HG02981 (cell line): ENCODE measurements at regions not wholly inside any gene's neighbourhood (a gene's known extent, or its start where the extent isn't known, plus 50 kb on each side); places are given as distances from the start of the nearest gene placed in this dataset.

Source experiments
- ATAC-seq: cut with Tn5 transposase; IDR thresholded peaks from one replicate; pipeline ENCODE4 v1.9.1; 2021; ENCODE audit warnings: mild to moderate bottlenecking, moderate library complexity; ENCODE audit not compliant: unreplicated experiment

- no peak for ATAC-seq
Measured at GRCh38 chr7:155138204-155138603, 68.1 kb downstream of the HTR5A start.

DNA sequence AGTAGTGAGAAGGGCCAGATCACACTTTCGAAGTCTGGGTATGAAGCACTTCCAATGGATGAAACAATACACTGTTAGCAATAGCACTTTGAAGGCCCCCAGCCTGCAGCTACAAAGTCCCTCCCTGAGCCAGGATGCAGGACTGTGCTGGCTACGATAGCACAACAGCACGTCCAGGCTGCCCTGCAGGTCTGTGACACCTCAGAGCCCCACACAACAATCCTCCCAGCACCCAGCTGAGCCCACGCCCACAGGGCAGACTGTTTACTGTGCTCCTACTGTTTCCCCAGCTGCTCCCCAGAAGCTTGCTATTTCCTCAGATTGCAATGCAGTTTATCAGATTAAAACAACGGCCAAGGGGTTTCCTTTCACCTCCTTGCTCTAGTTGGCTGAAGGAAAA lies 71.4 kb downstream of the HTR5A start:
- ATAC-seq, result no peak

- ATAC-seq, result no peak
Measured at GRCh38 chr7:155143381-155143780, 73.3 kb downstream of the HTR5A start.

DNA sequence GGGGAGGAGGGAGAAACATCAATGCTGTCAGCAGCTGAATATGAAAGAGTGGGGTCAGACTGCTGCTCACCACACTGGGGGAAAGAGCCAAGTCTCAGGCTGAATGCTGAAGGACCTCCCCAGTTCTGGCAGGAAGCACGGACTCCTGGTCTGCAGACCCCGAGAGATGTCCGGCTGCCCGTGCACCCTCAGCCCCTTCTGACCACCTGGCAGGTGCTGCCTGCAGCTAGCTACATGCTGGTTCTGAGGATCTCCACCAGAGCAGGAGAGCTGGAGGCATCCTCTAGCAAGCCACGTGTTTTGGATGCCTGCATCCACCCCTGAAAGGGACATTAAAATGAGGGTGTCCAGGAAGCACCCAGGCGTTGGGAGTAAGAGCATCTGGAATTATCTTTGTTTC lies 74.2 kb downstream of the HTR5A start:
- no peak for ATAC-seq

DNA sequence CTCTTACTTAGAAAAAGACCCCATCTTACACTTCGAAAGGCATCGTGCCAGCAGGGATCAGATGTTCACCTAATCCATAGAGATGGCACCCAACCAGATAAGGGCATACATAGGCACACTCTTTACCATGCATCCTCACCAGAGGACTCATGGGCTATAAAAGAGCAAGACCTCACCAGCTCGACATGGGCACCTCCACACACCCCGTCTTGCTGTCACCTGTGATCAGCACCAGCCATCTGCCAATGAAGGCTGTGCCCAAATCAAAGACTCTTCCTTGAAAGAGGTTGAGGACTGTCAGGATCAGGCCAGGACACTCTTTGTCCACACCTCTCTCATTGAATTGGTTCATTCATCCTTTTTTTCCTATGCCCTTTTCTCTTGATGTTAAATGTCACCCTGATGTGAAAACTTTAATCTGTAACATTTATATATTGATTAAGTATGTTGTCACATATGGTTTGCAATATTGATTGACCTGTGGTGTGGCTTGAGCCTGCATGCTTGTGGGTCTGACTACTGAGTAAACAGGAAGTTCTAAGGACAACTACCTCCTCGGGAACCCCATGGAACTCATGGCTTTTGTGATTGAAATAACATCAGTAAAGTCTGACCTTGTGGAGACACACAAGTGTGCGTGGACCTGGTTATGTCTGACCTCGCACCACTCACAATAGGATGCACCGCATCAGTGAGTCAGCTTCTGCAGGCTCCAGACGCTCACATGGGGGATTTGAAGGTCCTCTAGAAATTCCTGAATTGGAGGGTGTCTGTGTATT lies 75.5 kb downstream of the HTR5A start:
- ATAC-seq, result no peak

DNA sequence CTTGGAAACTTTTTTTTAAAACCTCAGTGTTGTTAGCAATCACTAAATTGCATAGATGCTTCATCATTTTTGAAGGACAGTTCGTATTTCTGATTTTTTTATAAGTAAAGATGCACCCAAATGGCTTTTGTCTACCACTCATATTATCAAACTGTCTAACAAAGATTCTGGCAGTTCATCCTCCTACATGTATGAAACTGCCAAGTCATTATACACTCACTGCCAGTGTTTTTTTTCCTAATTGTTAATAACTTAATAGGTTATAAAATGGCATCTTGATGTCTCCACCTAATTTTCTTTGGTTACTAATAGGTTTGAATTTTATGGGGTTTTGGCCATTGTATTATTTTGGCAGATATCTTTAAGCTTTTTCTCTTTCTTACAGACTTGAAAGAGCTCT lies 77.0 kb downstream of the HTR5A start:
- ATAC-seq, result no peak

DNA sequence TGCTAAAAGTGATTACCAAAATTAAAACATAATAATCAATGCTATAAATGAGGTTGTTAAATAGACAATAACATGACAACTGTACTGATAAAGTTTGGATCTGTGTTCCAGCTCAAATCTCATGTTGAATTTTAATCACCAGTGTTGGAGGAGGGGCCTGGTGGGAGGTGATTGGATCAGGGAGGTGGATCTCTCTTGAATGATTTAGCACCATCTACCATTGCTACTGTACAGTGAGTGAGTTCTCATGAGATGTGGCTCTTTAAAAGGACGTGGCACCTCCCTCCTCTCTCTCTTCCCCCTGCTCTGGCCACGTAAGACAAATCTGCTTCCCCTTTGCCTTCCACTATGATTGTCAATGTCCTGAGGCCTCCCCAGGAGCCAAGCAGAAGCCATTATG lies 77.5 kb downstream of the HTR5A start:
- no peak for ATAC-seq

- no peak for ATAC-seq
Measured at GRCh38 chr7:155153676-155154075, 83.6 kb downstream of the HTR5A start.

DNA sequence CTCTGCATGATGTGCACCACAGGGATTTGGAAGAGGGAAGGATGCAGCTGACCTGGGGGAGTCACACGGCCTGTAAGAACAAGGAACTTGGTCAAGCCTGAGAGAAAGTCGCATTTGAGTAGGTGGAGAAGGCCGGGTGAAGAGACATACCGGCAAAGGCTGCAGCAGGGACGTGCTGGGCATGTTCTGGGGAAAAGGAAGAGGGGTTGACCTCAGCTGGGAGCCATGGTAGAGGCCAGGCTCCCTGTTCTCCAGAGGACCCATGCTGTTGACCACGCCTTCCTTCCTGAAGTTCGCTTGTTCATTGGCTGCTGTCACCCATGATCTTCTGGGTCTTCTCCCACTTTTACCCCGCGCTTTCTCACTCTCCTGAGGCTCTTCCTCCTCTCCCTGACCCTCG lies 84.5 kb downstream of the HTR5A start:
- no peak for ATAC-seq

- ATAC-seq, result no peak
Measured at GRCh38 chr7:155161690-155162089, 91.6 kb downstream of the HTR5A start.

DNA sequence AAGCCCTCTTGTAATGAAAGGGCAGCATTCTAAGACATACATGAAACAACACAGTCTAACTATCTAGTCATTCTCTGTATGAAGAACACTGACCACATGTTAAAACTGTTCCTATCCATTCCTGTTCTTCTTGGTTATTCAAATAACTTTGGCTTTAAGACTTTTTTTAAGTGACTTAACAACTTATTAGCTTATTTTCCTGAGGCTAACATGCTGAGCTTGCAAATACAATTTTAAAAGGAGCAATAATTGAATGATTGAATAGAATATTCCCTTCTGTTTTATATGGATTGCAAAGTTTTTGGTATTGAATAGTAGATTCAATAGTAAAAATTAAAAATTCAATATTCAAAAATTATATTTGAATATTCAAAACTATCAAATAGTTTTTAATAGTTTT lies 92.3 kb downstream of the HTR5A start:
- no peak for ATAC-seq

DNA sequence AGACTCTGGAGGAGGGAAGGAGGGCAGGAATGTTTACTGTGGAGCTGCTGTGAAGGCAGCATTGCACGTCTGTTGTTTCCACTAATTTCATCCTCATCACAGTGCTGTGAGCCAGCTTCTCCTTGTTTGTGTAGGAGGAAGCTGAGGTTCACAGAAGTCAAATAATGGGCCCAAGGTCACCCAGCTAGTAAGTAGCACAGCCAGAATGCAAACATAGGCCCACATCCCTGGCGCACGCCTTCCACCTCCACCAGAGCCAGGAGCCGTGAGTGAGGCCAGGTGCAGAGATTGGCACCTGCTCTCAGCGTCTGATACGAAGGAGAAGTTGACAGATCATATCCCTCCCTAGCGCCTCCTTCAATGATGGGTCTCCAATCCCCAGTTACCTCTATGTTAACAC lies 93.6 kb downstream of the HTR5A start:
- no peak for ATAC-seq

DNA sequence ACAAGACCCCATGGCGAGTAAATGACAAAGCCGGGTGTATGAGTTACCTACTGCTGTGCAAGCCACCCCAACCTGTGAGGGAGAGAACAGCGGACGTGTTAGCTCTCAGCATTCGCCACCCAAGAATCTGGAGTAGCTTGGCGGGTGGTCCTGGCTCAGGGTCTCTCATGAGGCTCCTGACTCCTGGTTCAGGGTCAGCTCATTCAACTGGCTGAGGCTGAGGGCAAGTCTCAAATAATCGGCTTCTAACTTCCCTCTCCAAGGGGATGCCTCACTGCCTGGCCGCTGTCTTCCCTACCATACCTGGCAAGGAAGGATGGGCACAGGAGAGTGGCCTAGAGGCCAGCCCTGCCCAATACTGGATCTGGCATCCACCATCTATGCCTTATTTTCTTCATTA lies 94.2 kb downstream of the HTR5A start:
- no peak for ATAC-seq

- no peak for ATAC-seq
Measured at GRCh38 chr7:155166108-155166507, 96.0 kb downstream of the HTR5A start.

DNA sequence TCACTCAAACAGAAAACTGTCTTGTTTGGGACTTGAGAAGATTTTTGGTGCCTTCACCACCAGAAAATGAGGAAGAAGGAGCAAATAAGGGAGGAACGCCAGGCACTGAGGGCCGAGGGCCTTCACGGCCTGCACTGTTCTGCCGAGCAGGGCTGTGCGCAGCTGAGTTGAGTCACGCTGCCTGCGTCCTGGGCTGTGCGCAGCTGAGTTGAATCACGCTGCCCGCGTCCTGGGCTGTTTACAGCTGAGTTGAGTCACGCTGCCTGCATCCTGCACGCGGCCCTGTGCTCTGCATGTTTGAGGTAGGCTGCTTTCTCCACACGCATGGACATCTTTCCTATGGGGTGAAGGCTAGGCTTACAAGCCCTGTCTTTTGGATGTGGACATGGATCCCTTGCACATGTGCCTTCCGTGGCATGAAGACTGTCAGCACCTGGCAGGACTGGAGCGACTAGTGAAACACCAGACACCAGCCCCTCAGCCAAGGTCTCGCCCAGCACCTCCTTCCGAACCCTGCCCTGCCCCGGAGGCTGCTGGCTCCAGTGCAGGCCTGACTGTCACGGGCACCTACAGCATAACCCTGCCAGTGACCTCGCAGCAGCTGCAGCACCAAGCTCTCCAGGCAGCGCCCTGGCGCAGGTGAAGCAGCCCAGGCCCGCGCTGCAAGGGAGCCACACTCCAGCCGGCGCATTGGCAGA lies 96.7 kb downstream of the HTR5A start:
- no peak for ATAC-seq

- ATAC-seq, result no peak
Measured at GRCh38 chr7:155167706-155168365, 97.7 kb downstream of the HTR5A start.

- ATAC-seq, result no peak
Measured at GRCh38 chr7:155168597-155169480, 98.7 kb downstream of the HTR5A start.

GRCh38 chr7:155169498-155170065 lies 99.5 kb downstream of the HTR5A start:
- ATAC-seq, result no peak

- ATAC-seq, result no peak
Measured at GRCh38 chr7:155170331-155170730, 100.2 kb downstream of the HTR5A start.

DNA sequence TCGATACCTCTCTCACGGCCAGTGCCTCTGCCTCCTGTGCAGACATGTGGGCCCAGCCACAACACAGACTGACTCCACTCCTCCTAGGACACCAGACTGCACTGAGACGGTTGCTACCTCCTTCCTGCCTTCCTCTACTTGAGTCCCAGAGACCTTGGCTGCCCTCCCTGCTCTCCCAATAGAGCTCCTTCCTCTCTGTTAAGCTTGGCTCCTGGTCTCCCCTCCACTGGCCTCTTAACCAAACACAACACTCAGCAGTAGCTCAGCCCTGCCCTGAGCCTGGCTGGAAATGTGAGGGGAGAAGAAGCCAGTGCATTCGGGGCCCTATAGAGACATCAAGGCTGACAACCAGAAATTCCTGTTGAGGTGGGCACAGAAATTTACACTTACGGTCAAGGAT lies 102.0 kb downstream of the HTR5A start:
- no peak for ATAC-seq

DNA sequence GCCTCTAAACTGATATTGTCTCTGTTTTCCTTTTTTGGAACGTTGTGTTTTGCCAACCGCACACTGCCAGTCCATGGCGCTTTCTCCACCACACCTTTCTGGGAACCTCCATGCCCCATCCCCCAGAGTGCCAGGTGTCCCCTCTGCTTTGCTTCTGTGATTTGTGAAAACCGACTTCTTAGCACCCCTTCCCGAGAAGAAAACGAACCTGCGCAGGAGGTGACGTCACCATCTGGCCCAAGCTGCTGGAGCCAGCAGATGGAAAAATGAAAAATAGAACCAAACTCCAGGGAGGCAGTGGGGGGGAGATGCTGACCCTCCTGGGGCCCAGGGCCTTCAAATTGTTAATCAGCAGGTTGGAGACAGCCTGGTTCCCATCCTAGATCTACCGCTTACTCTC lies 103.8 kb downstream of the HTR5A start:
- ATAC-seq, result no peak
